GM06990 (cell line): ENCODE measurements at regions not wholly inside any gene's neighbourhood (a gene's known extent, or its start where the extent isn't known, plus 50 kb on each side); places are given as distances from the start of the nearest gene placed in this dataset.

Experiments used
- DNase-seq: peaks from one replicate; pipeline ENCODE4 v3.0.0-alpha.2; 2011; ENCODE audit not compliant: insufficient read length; ENCODE audit errors: extremely low read depth
- H3K27me3 ChIP-seq: replicated peaks from 2 replicates; pipeline ENCODE4 v1.6.0; 2011; ENCODE audit warnings: low read length; ENCODE audit not compliant: control insufficient read depth, insufficient read depth
- H3K36me3 ChIP-seq: 2 replicates; pipeline ENCODE4 v1.5.1; 2011; ENCODE audit warnings: low read length; ENCODE audit not compliant: control insufficient read depth, insufficient read depth
- H3K4me3 ChIP-seq: replicated peaks from 2 replicates; pipeline ENCODE4 v1.5.1; 2011; ENCODE audit warnings: low read depth, mild to moderate bottlenecking, control low read depth, low read length
- CTCF ChIP-seq: IDR thresholded peaks from 2 replicates; pipeline ENCODE4 v1.5.1; 2011; ENCODE audit warnings: low read length, control low read depth, mild to moderate bottlenecking, inconsistent platforms; ENCODE audit not compliant: insufficient read depth, poor library complexity, severe bottlenecking

- H3K36me3 ChIP-seq = no peaks in the 10 kb centered on the region
- no peak for TF ChIP-seq CTCF
- DNase-seq = no peak
- H3K27me3 ChIP-seq = no peaks in the 10 kb centered on the region
- H3K4me3 ChIP-seq = no peak overlapping the region
Observed at GRCh38 chr21:24224422-24224821, 1382.9 kb downstream of the MRPL39 start.

- Histone ChIP-seq H3K4me3 (no peak overlapping the region), H3K36me3 (no peaks in the 10 kb centered on the region), H3K27me3 (no peaks in the 10 kb centered on the region)
- no peak for TF ChIP-seq CTCF
- DNase-seq = no peak
Observed at GRCh38 chr21:24223624-24224023, 1383.7 kb downstream of the MRPL39 start.

- H3K4me3 ChIP-seq = no peak overlapping the region
- DNase-seq = no peak
- no peaks in the 10 kb centered on the region for H3K36me3 ChIP-seq
- no peaks in the 10 kb centered on the region for H3K27me3 ChIP-seq
- TF ChIP-seq CTCF = no peak
Observed at GRCh38 chr21:24222676-24223075, 1384.6 kb downstream of the MRPL39 start.

- no peak for DNase-seq
- Histone ChIP-seq H3K27me3 (no peaks in the 10 kb centered on the region), H3K36me3 (no peaks in the 10 kb centered on the region), H3K4me3 (no peak overlapping the region)
- TF ChIP-seq CTCF = no peak
Observed at GRCh38 chr21:24220446-24220845, 1386.8 kb downstream of the MRPL39 start.

GRCh38 chr21:24217151-24217550 lies 1390.1 kb downstream of the MRPL39 start:
- H3K27me3 ChIP-seq = no peaks in the 10 kb centered on the region
- H3K36me3 ChIP-seq = no peaks in the 10 kb centered on the region
- TF ChIP-seq CTCF = no peak
- DNase-seq = no peak
- H3K4me3 ChIP-seq = no peak overlapping the region

- TF ChIP-seq CTCF = no peak
- H3K36me3 ChIP-seq = no peaks in the 10 kb centered on the region
- no peak for DNase-seq
- no peaks in the 10 kb centered on the region for H3K27me3 ChIP-seq
- H3K4me3 ChIP-seq = no peak overlapping the region
Observed at GRCh38 chr21:24210130-24210529, 1397.2 kb downstream of the MRPL39 start.
